Astrocyte of the spinal cord (primary cell): ENCODE measurements at regions not wholly inside any gene's neighbourhood (a gene's known extent, or its start where the extent isn't known, plus 50 kb on each side); places are given as distances from the start of the nearest gene placed in this dataset.

Source experiments
- DNase-seq: peaks from one replicate; pipeline ENCODE4 v3.0.0; 2011; ENCODE audit warnings: low read depth, low spot score
- H3K4me3 ChIP-seq: 2 replicates; pipeline ENCODE4 v1.5.1; 2011; ENCODE audit warnings: low read depth, mild to moderate bottlenecking, low read length, moderate library complexity
- in situ Hi-C: cut with HindIII; loops from 2 replicates; pipeline ENCODE4 v1.10.0; 2017; ENCODE audit warnings: low sequenced_read_pairs
- TF ChIP-seq, protein P1 (sequence below): IDR thresholded peaks from 2 replicates; pipeline ENCODE4 v1.5.1; 2012; ENCODE audit warnings: low read depth, mild to moderate bottlenecking, low read length, inconsistent platforms

- no peak overlapping the region for H3K4me3 ChIP-seq
- no peak for DNase-seq
- TF ChIP-seq, protein P1, sequence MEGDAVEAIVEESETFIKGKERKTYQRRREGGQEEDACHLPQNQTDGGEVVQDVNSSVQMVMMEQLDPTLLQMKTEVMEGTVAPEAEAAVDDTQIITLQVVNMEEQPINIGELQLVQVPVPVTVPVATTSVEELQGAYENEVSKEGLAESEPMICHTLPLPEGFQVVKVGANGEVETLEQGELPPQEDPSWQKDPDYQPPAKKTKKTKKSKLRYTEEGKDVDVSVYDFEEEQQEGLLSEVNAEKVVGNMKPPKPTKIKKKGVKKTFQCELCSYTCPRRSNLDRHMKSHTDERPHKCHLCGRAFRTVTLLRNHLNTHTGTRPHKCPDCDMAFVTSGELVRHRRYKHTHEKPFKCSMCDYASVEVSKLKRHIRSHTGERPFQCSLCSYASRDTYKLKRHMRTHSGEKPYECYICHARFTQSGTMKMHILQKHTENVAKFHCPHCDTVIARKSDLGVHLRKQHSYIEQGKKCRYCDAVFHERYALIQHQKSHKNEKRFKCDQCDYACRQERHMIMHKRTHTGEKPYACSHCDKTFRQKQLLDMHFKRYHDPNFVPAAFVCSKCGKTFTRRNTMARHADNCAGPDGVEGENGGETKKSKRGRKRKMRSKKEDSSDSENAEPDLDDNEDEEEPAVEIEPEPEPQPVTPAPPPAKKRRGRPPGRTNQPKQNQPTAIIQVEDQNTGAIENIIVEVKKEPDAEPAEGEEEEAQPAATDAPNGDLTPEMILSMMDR = no peak
- in situ Hi-C loops = no loop called here
These were observed 147.5 kb downstream of the FOXD2 start for GRCh38 chr1:47585141-47585902.

GRCh38 chr1:47587891-47588582, 150.2 kb downstream of the FOXD2 start:
- DNase-seq = no peak
- in situ Hi-C loops = no loop called here
- TF ChIP-seq, protein P1 = no peak
- no peak overlapping the region for H3K4me3 ChIP-seq

DNA sequence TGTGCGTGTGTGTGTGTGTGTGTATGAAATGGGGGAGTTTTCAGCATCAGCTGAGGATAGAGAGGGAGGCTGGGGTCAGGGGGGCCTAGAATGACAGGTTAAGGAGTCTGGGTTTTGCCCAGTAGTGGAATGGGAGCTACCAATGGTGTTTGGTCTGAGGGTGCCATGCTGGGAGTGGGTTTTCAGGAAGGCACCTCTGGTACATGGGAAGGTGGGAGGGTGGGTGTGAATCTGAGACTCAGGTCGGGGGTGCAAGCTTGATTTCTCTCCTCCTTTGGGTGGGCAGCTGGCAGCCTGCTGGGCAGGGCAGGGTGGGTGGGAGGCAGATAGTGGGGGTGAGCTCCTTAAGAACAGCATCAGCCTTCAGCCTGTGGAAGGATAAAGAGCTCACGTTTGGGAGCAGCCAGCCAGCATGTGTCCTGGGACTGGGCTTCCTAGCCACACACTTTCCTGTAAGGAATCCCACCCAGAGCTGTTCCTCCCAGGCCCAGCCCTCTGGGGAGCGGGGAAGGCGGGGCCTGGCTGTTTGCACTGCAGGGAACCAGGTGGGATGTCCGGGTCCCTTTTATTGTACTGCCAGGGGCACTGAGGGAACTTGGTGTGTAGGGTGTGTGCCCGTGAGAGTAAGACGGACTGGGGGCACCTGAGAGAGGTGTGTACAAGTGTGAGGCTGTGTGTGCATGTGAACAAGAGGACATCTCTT, 152.8 kb downstream of the FOXD2 start:
- TF ChIP-seq, protein P1 = no peak
- H3K4me3 ChIP-seq = no peak overlapping the region
- DNase-seq = no peak
- in situ Hi-C loops = no loop called here

DNA sequence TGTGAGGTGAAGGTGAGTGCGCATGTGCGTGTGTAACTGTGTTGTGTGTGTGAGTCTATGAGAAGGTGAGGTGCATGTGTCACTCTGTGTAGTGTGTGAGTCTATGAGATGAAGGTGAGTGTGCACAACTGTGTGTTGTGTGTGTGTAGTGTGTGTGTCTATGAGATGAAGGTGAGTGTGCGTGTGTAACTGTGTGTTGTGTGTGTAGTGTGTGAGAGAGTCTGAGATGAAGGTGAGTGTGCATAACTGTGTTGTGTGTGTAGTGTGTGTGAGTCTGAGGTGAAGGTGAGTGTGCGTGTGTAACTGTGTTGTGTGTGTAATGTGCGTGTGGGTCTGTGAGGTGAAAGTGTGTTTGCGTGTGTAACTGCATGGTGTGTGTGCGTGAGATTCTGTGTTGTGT, 154.0 kb downstream of the FOXD2 start:
- no peak overlapping the region for H3K4me3 ChIP-seq
- TF ChIP-seq, protein P1 = no peak
- no peak for DNase-seq
- in situ Hi-C loops = no loop called here

GRCh38 chr1:47592296-47593012, 154.6 kb downstream of the FOXD2 start:
- TF ChIP-seq, protein P1 = no peak
- DNase-seq = no peak
- H3K4me3 ChIP-seq = no peak overlapping the region
- in situ Hi-C loops = no loop called here

- DNase-seq = no peak
- TF ChIP-seq, protein P1 = no peak
- H3K4me3 ChIP-seq = no peak overlapping the region
- in situ Hi-C loops = no loop called here
These were observed 155.2 kb downstream of the FOXD2 start for GRCh38 chr1:47593013-47593568.
